Right cardiac atrium (tissue), 5 donors: ENCODE measurements at regions not wholly inside any gene's neighbourhood (a gene's known extent, or its start where the extent isn't known, plus 50 kb on each side); places are given as distances from the start of the nearest gene placed in this dataset.

Source experiments
- ATAC-seq, 2 donors: fragments of 200-7000 bp; cut with Tn5 transposase; one replicate each; pipeline versions ENCODE4 v1.8.0 to v1.9.1; 2020; ENCODE audit warnings: moderate library complexity in 2 of 2, mild to moderate bottlenecking in 1 of 2
- DNase-seq, 3 donors: peaks; one replicate each; pipeline ENCODE4 v3.0.0-alpha.2; 2020
- H3K27ac ChIP-seq: one replicate; pipeline ENCODE4 v1.5.1; 2013; ENCODE audit warnings: mild to moderate bottlenecking, low read length, control low read depth, moderate library complexity
- H3K27me3 ChIP-seq: one replicate; pipeline ENCODE4 v1.6.1; 2013; ENCODE audit not compliant: control insufficient read depth, insufficient read depth
- H3K4me1 ChIP-seq: one replicate; pipeline ENCODE4 v1.6.1; 2013; ENCODE audit warnings: low read length; ENCODE audit not compliant: control insufficient read depth, insufficient read depth
- H3K4me3 ChIP-seq: one replicate; pipeline ENCODE4 v1.5.1; 2013; ENCODE audit warnings: low read length, control low read depth
- H3K9me3 ChIP-seq: one replicate; pipeline ENCODE4 v1.6.1; 2013; ENCODE audit warnings: low read length; ENCODE audit not compliant: control insufficient read depth
- WGBS: extraction: QIAGEN DNeasy Blood & Tissue Kit; methylation state at CpG from one replicate; pipeline ENCODE4 v1.1.7; 2013; 5-methylcytosine and 5-hydroxymethylcytosine counted together
- intact Hi-C, 4 donors: fragments of 100-400 bp; cut with DNase I; formaldehyde crosslinking; loops; one replicate each; pipeline versions ENCODE4 v1.11.0 to v1.14.0; 2022 to 2023
- donor health status: healthy with polysubstance abuse.
- donor health status: DM: no; HTN: yes; CAD: no.
- donor health status: DM: no; HTN: no; CAD: no.
- donor health status: DM: no; HTN: yes; CAD: no; lungs with severe emphysema.
- donor health status: DM: yes; HTN: yes; CAD: no.

DNA sequence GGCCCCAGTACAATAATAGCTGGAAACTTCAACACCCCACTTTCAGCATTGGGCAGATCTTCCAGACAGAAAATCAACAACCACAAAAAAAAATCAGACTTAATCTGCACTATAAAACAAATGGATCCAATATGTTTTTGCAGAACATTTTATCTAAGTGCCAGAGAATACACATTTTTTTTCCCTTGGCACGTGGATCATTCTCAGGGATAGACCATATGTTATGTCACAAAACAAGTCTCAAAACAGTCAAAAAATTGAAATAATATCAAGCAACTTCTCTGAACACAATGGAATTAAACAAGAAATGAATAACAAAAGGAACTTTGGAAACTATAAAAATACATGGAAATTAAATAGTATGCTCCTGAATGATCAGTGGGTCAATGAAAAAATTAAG lies 576.3 kb downstream of the PCDH19 start:
- Histone ChIP-seq H3K4me1 (no peaks in the 10 kb centered on the region), H3K4me3 (no peak overlapping the region), H3K9me3 (no peaks in the 10 kb centered on the region), H3K27me3 (no peaks in the 10 kb centered on the region), H3K27ac (no peak overlapping the region)
- ATAC-seq (no peak), DNase-seq (no peak)
- intact Hi-C loops, result no loop called here
- WGBS, result 37% methylated on average over 1 of the region's 1 CpG

- H3K9me3 ChIP-seq, result no peaks in the 10 kb centered on the region
- ATAC-seq, result no peak
- H3K27me3 ChIP-seq, result no peaks in the 10 kb centered on the region
- no peak for DNase-seq
- WGBS, result 50% methylated on average over 2 of the region's 2 CpGs
- H3K27ac ChIP-seq, result no peak overlapping the region
- H3K4me3 ChIP-seq, result no peak overlapping the region
- intact Hi-C loops, result no loop called here
- H3K4me1 ChIP-seq, result no peaks in the 10 kb centered on the region
Measured at GRCh38 chrX:99820197-99820596, 589.9 kb downstream of the PCDH19 start.

- Histone ChIP-seq H3K27ac (no peak overlapping the region), H3K4me1 (no peaks in the 10 kb centered on the region), H3K4me3 (no peak overlapping the region), H3K9me3 (peaks cover 2% of the 10 kb centered on the region), H3K27me3 (no peaks in the 10 kb centered on the region)
- intact Hi-C loops, result no loop called here
- 85% methylated on average over 1 of the region's 1 CpG for WGBS
- ATAC-seq, result no peak
- no peak for DNase-seq
Measured at GRCh38 chrX:99800016-99800415, 610.1 kb downstream of the PCDH19 start.

DNA sequence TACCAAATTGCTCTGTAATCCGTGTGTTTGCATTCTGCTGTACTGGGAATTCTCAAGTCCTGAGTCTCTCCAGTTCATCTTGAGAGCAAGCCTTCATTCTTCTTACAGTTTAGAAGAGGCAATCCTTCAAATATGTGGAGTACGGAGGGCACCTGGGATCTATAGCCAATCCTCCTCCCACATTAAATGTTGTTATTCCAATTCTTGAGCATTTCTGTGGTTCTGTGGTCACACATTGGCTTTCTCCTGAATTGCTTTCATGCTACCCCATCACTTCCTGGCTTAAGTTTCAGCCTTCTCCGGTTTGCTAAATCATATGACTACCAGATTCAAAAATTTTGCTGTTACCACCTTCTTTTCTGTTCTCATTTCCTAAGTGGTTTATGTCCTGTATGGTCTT lies 611.1 kb downstream of the PCDH19 start:
- no peaks in the 10 kb centered on the region for H3K4me1 ChIP-seq
- 43% methylated on average over 3 of the region's 3 CpGs for WGBS
- no peaks in the 10 kb centered on the region for H3K27me3 ChIP-seq
- no peak overlapping the region for H3K4me3 ChIP-seq
- no peak overlapping the region for H3K27ac ChIP-seq
- H3K9me3 ChIP-seq, result peaks cover 2% of the 10 kb centered on the region
- no peak for DNase-seq
- ATAC-seq, result no peak
- intact Hi-C loops, result no loop called here

GRCh38 chrX:99795495-99795894 lies 614.6 kb downstream of the PCDH19 start:
- no peak for ATAC-seq
- DNase-seq, result no peak
- intact Hi-C loops, result no loop called here
- H3K9me3 ChIP-seq, result peaks cover 2% of the 10 kb centered on the region
- no peaks in the 10 kb centered on the region for H3K27me3 ChIP-seq
- H3K27ac ChIP-seq, result no peak overlapping the region
- H3K4me1 ChIP-seq, result no peaks in the 10 kb centered on the region
- WGBS, result 78% methylated on average over 1 of the region's 1 CpG
- no peak overlapping the region for H3K4me3 ChIP-seq

DNA sequence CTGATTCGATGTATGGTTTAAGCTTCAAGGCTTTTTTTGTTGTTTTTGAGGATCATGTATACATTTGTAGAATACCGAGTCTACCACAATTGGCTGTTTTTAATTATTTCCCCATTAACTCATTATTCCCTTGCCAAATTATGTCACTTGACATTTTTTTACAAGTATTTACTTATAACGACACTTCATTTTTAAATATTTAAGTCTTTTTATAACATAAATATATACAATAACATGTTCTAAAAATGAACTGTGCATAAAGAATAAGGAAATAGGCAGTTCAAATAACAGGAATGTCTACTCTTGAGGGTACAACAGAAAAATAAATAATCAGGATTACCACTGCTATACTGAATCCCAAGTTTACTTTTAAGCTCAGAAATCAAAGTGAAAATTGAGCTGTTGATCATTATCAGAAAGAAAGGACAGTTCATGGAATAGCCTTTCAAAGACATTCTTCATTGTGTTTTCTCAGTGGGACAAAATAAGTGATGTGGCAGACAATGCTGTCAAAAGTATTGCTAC lies 627.5 kb downstream of the PCDH19 start:
- H3K27me3 ChIP-seq, result no peaks in the 10 kb centered on the region
- ATAC-seq (no peak), DNase-seq (no peak)
- 70% methylated on average over 3 of the region's 3 CpGs for WGBS
- no peak overlapping the region for H3K27ac ChIP-seq
- intact Hi-C loops, result no loop called here
- H3K9me3 ChIP-seq, result no peaks in the 10 kb centered on the region
- no peak overlapping the region for H3K4me3 ChIP-seq
- no peaks in the 10 kb centered on the region for H3K4me1 ChIP-seq

- intact Hi-C loops, result no loop called here
- ATAC-seq (no peak), DNase-seq (no peak)
- Histone ChIP-seq H3K4me3 (no peak overlapping the region), H3K4me1 (no peaks in the 10 kb centered on the region), H3K27me3 (no peaks in the 10 kb centered on the region), H3K9me3 (no peaks in the 10 kb centered on the region), H3K27ac (no peak overlapping the region)
- 64% methylated on average over 1 of the region's 1 CpG for WGBS
Measured at GRCh38 chrX:99777912-99778311, 632.2 kb downstream of the PCDH19 start.

GRCh38 chrX:99761731-99762130 lies 648.3 kb downstream of the PCDH19 start:
- WGBS, result 79% methylated on average over 3 of the region's 3 CpGs
- intact Hi-C loops, result no loop called here
- DNase-seq (no peak), ATAC-seq (no peak)
- H3K27ac ChIP-seq, result no peak overlapping the region
- no peaks in the 10 kb centered on the region for H3K9me3 ChIP-seq
- H3K4me1 ChIP-seq, result no peaks in the 10 kb centered on the region
- H3K4me3 ChIP-seq, result no peak overlapping the region
- H3K27me3 ChIP-seq, result no peaks in the 10 kb centered on the region

DNA sequence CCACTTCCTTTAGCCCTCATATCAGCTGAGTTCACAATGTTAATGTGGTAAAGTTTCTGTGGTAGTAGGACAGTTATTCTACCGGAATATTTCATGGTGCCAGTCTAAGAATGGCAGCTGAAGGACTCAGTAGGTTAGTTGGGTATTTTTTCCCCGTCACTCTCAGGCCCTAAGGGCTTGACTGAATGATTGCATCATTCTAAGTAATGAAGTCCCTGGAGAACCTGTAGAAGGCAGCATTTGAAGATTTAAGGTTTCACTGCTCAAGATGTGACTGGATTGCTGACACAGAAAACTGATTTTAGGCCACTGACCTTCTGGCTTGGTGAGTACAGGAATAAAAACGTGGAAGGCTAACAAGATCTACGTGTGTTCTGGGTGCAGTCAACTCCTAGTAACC lies 657.3 kb downstream of the PCDH19 start:
- Histone ChIP-seq H3K4me3 (no peak overlapping the region), H3K4me1 (no peaks in the 10 kb centered on the region), H3K27me3 (no peaks in the 10 kb centered on the region), H3K9me3 (no peaks in the 10 kb centered on the region), H3K27ac (no peak overlapping the region)
- intact Hi-C loops, result no loop called here
- no peak for DNase-seq
- ATAC-seq, result no peak
- WGBS, result 64% methylated on average over 4 of the region's 4 CpGs

GRCh38 chrX:99750721-99751120 lies 659.4 kb downstream of the PCDH19 start:
- Histone ChIP-seq H3K27me3 (no peaks in the 10 kb centered on the region), H3K4me3 (no peak overlapping the region), H3K9me3 (no peaks in the 10 kb centered on the region), H3K4me1 (no peaks in the 10 kb centered on the region), H3K27ac (no peak overlapping the region)
- ATAC-seq (no peak), DNase-seq (no peak)
- intact Hi-C loops, result no loop called here
- WGBS, result 87% methylated on average over 1 of the region's 1 CpG

DNA sequence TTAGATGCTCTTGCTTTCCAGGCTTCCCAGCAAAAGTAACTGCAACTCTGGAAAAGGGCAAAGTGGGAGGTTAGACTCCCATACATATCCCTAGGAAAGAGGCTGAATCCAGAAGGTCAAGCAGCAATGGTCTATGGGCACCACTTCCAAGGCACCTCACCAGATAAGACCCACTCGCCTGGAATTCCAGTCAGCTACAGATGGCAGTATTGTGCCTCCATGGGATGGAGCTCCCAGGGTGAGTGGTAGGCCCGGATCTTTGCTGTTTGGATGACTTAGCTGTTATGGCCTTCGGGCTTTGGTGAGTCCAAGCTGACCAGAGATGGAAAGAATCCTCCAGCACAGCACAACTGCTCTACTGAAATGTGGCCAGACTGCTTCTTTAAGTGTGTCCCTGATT lies 688.0 kb downstream of the PCDH19 start:
- DNase-seq (no peak), ATAC-seq (no peak)
- Histone ChIP-seq H3K4me1 (no peaks in the 10 kb centered on the region), H3K27ac (no peak overlapping the region), H3K4me3 (no peak overlapping the region), H3K9me3 (no peaks in the 10 kb centered on the region), H3K27me3 (no peaks in the 10 kb centered on the region)
- intact Hi-C loops, result no loop called here
- WGBS, result 68% methylated on average over 3 of the region's 3 CpGs

DNA sequence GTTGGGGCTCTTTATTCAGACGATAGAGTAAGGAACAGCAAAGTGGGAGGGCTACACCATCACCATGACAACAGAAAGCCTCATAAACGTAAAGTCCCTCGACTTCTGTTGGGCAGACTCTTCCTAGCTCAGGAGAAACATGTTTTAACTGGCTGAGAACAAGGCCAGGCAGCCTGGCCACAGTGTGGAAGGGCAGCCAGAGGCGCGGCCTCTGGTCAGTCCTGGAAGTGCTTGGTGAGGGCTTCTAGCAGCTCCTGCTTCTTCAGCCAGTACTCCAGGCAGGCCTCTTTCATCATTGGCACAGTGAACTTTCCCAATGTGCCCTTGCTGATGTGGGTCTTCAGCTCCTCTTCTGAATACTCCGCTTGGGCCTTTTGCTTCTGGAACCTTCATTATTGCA lies 690.9 kb downstream of the PCDH19 start:
- WGBS, result 79% methylated on average over 6 of the region's 6 CpGs
- Histone ChIP-seq H3K4me1 (no peaks in the 10 kb centered on the region), H3K4me3 (no peak overlapping the region), H3K27me3 (no peaks in the 10 kb centered on the region), H3K9me3 (no peaks in the 10 kb centered on the region), H3K27ac (no peak overlapping the region)
- ATAC-seq (no peak), DNase-seq (no peak)
- intact Hi-C loops, result no loop called here
